Activated T-helper 9 cell treated with anti-CD3 and anti-CD28 coated beads, Interleukin-2, amount 50 U/mL, for 16 hours (primary cell): ENCODE measurements at regions not wholly inside any gene's neighbourhood (a gene's known extent, or its start where the extent isn't known, plus 50 kb on each side); places are given as distances from the start of the nearest gene placed in this dataset.
"Not testable (repeated sequence)": the region's sequence is repeated elsewhere in the genome, so short reads cannot be mapped to it uniquely, and the experiment has no call there.

Experiments
- DNase-seq: peaks from one replicate; pipeline ENCODE4 v3.0.0-alpha.2; 2020; ENCODE audit warnings: low read depth

GRCh38 chr14:53857625-53858344, 98.8 kb downstream of the BMP4 start:
- no peak for DNase-seq

- DNase-seq: no peak
Measured at GRCh38 chr14:53855574-53855973, 101.1 kb downstream of the BMP4 start.

GRCh38 chr14:53855127-53855526, 101.5 kb downstream of the BMP4 start:
- no peak for DNase-seq

- DNase-seq: no peak
Measured at GRCh38 chr14:53851394-53852090, 105.1 kb downstream of the BMP4 start.

GRCh38 chr14:53850714-53851296, 105.8 kb downstream of the BMP4 start:
- DNase-seq: no peak

GRCh38 chr14:53849549-53849948, 107.1 kb downstream of the BMP4 start:
- no peak for DNase-seq

GRCh38 chr14:53848854-53849253, 107.8 kb downstream of the BMP4 start:
- no peak for DNase-seq

- DNase-seq: no peak
Measured at GRCh38 chr14:53847881-53848280, 108.7 kb downstream of the BMP4 start.

GRCh38 chr14:53847057-53847456, 109.6 kb downstream of the BMP4 start:
- DNase-seq: no peak

GRCh38 chr14:53845813-53846693, 110.6 kb downstream of the BMP4 start:
- no peak for DNase-seq

GRCh38 chr14:53842938-53843337, 113.7 kb downstream of the BMP4 start:
- DNase-seq: no peak

GRCh38 chr14:53841109-53842099, 115.2 kb downstream of the BMP4 start:
- no peak for DNase-seq

- DNase-seq: no peak
Measured at GRCh38 chr14:53840444-53840843, 116.2 kb downstream of the BMP4 start.

GRCh38 chr14:53838374-53838773, 118.3 kb downstream of the BMP4 start:
- no peak for DNase-seq

GRCh38 chr14:53837656-53838055, 119.0 kb downstream of the BMP4 start:
- not testable (repeated sequence) for DNase-seq

- DNase-seq: no peak
Measured at GRCh38 chr14:53836551-53836950, 120.1 kb downstream of the BMP4 start.

- no peak for DNase-seq
Measured at GRCh38 chr14:53828820-53829219, 127.8 kb downstream of the BMP4 start.

GRCh38 chr14:53824061-53824460, 132.6 kb downstream of the BMP4 start:
- DNase-seq: no peak

- DNase-seq: no peak
Measured at GRCh38 chr14:53814392-53814791, 142.2 kb downstream of the BMP4 start.

- no peak for DNase-seq
Measured at GRCh38 chr14:53810221-53810620, 146.4 kb downstream of the BMP4 start.

GRCh38 chr14:53808042-53808441, 148.6 kb downstream of the BMP4 start:
- no peak for DNase-seq
